Right forelimb (tissue), 1 donor: ENCODE measurements at regions not wholly inside any gene's neighbourhood (a gene's known extent, or its start where the extent isn't known, plus 50 kb on each side); places are given as distances from the start of the nearest gene placed in this dataset.

Experiments
- DNase-seq: peaks from one replicate; pipeline ENCODE4 v3.0.0-alpha.2; 2018

- DNase-seq, result no peak
Measured at GRCh38 chr2:239703834-239704233, 303.0 kb upstream of the HDAC4 start.

GRCh38 chr2:239700686-239701345, 300.0 kb upstream of the HDAC4 start:
- no peak for DNase-seq

- DNase-seq, result no peak
Measured at GRCh38 chr2:239697399-239698164, 296.8 kb upstream of the HDAC4 start.

- DNase-seq, result peak; percentile 38
Measured at GRCh38 chr2:239696559-239697207, 295.9 kb upstream of the HDAC4 start.

GRCh38 chr2:239695728-239696240, 295.0 kb upstream of the HDAC4 start:
- DNase-seq, result no peak

- no peak for DNase-seq
Measured at GRCh38 chr2:239695106-239695727, 294.4 kb upstream of the HDAC4 start.

GRCh38 chr2:239694487-239694886, 293.7 kb upstream of the HDAC4 start:
- no peak for DNase-seq

- DNase-seq, result no peak
Measured at GRCh38 chr2:239693761-239694415, 293.1 kb upstream of the HDAC4 start.

- peak; percentile 32 for DNase-seq
Measured at GRCh38 chr2:239693330-239693729, 292.5 kb upstream of the HDAC4 start.

- no peak for DNase-seq
Measured at GRCh38 chr2:239692919-239693318, 292.1 kb upstream of the HDAC4 start.

- DNase-seq, result peak; percentile 34
Measured at GRCh38 chr2:239692362-239692851, 291.6 kb upstream of the HDAC4 start.

- DNase-seq, result peak; percentile 26
Measured at GRCh38 chr2:239691720-239692119, 290.9 kb upstream of the HDAC4 start.

GRCh38 chr2:239690651-239691631, 290.1 kb upstream of the HDAC4 start:
- DNase-seq, result peak; percentile 42

GRCh38 chr2:239689985-239690384, 289.2 kb upstream of the HDAC4 start:
- peak; percentile 35 for DNase-seq

GRCh38 chr2:239689410-239689809, 288.6 kb upstream of the HDAC4 start:
- no peak for DNase-seq

- DNase-seq, result peak; percentile 44
Measured at GRCh38 chr2:239688840-239689239, 288.0 kb upstream of the HDAC4 start.

- peak; percentile 59 for DNase-seq
Measured at GRCh38 chr2:239688122-239688681, 287.4 kb upstream of the HDAC4 start.

- no peak for DNase-seq
Measured at GRCh38 chr2:239687441-239687840, 286.6 kb upstream of the HDAC4 start.

- peak; percentile 23 for DNase-seq
Measured at GRCh38 chr2:239685965-239686364, 285.1 kb upstream of the HDAC4 start.

- peak; percentile 30 for DNase-seq
Measured at GRCh38 chr2:239685556-239685955, 284.7 kb upstream of the HDAC4 start.

GRCh38 chr2:239684996-239685395, 284.2 kb upstream of the HDAC4 start:
- DNase-seq, result no peak
